Keratinocyte (primary cell): ENCODE measurements at regions not wholly inside any gene's neighbourhood (a gene's known extent, or its start where the extent isn't known, plus 50 kb on each side); places are given as distances from the start of the nearest gene placed in this dataset.

ENCODE experiments used
- CTCF ChIP-seq, 3 experiments: IDR thresholded peaks in 1 of 3; conservative IDR thresholded peaks in 1 of 3; optimal IDR thresholded peaks in 1 of 3; 2 replicates in 2 of 3; 3 replicates in 1 of 3; pipeline versions ENCODE3 to v1.5.1; 2011; ENCODE audit warnings: low read length in 3 of 3, mild to moderate bottlenecking in 3 of 3, moderate library complexity in 2 of 3, control low read depth in 1 of 3, inconsistent platforms in 1 of 3; ENCODE audit not compliant: insufficient read depth in 2 of 3; ENCODE audit errors: extremely low read depth in 1 of 3
- EZH2 ChIP-seq: IDR thresholded peaks from one replicate; pipeline ENCODE4 v1.6.1; 2012; ENCODE audit warnings: inconsistent platforms, mild to moderate bottlenecking, low read length, moderate library complexity

GRCh38 chr5:74422030-74422429, 218.5 kb downstream of the ENC1 start:
- no peak for TF ChIP-seq CTCF (optimal IDR thresholded peaks at IDR 0.05 in 1 of 3, IDR thresholded peaks at IDR 0.05 in 1 of 3, conservative IDR thresholded peaks at IDR 0.05 in 1 of 3; ENCODE audit: extremely low read depth in 1 of 3, insufficient read depth in 2 of 3, low read length in 3 of 3)
- TF ChIP-seq EZH2: no peak
